ENCODE measurements at regions not wholly inside any gene's neighbourhood (a gene's known extent, or its start where the extent isn't known, plus 50 kb on each side); places are given as distances from the start of the nearest gene placed in this dataset.

GRCh38 chr10:125599194-125599593, 83.8 kb downstream of the TEX36 start:
- no peak for TF ChIP-seq CTCF (IDR thresholded peaks at IDR 0.05)
- TF ChIP-seq POLR2A (IDR thresholded peaks at IDR 0.05), result no peak
